Ovary (tissue), 7 donors: ENCODE measurements at regions not wholly inside any gene's neighbourhood (a gene's known extent, or its start where the extent isn't known, plus 50 kb on each side); places are given as distances from the start of the nearest gene placed in this dataset.

Source experiments
- DNase-seq, 5 donors: peaks; one replicate each; pipeline ENCODE4 v3.0.0-alpha.2; 2019 to 2020
- H3K27ac ChIP-seq, 2 donors: fragments of 200-600 bp; one replicate each; pipeline versions ENCODE4 v1.5.1 to v1.8.0; 2019 to 2022
- H3K27me3 ChIP-seq: fragments of 200-600 bp; one replicate; pipeline ENCODE4 v1.8.0; 2022
- H3K36me3 ChIP-seq: fragments of 200-600 bp; sonication (generic); one replicate; pipeline ENCODE4 v1.5.1; 2019
- H3K4me1 ChIP-seq: one replicate; pipeline ENCODE4 v1.8.1; 2013; ENCODE audit warnings: mild to moderate bottlenecking, moderate library complexity; ENCODE audit not compliant: insufficient read depth
- H3K4me3 ChIP-seq: fragments of 200-600 bp; sonication (generic); one replicate; pipeline ENCODE4 v1.5.1; 2017
- H3K9me3 ChIP-seq, 2 donors: fragments of 200-600 bp in 1 of 2; sonication (generic) in 1 of 2; one replicate each; pipeline versions ENCODE4 v1.5.1 to v1.8.1; 2013 to 2019; ENCODE audit warnings: mild to moderate bottlenecking in 1 of 2, moderate library complexity in 1 of 2
- EP300 ChIP-seq: sonication (generic); formaldehyde crosslinking; IDR thresholded peaks from one replicate; pipeline ENCODE4 v1.6.1; 2017; ENCODE audit warnings: antibody characterized with exemption
- POLR2A ChIP-seq: fragments of 450-650 bp; IDR thresholded peaks from one replicate; pipeline ENCODE4 v1.6.1; 2017; ENCODE audit warnings: antibody characterized with exemption, mild to moderate bottlenecking, moderate library complexity
- WGBS, 3 donors: extraction: QIAGEN DNeasy Blood & Tissue Kit in 1 of 3; methylation state at CpG; one replicate each; pipeline versions ENCODE4 v1.1.5 to v1.1.7; 2013 to 2017; 5-methylcytosine and 5-hydroxymethylcytosine counted together
- intact Hi-C, 4 donors: fragments of 100-400 bp; cut with DNase I; formaldehyde crosslinking; loops; one replicate each; pipeline versions ENCODE4 v1.11.0 to v1.15.1; 2022 to 2023
- TF ChIP-seq, protein P1 (sequence below), 3 donors: fragments of 450-650 bp in 2 of 3; fragments of 200-600 bp in 1 of 3; IDR thresholded peaks; one replicate each; pipeline versions ENCODE4 v1.5.1 to v1.8.0; 2016 to 2022; ENCODE audit warnings: antibody characterized with exemption in 3 of 3, mild to moderate bottlenecking in 1 of 3
- donor health status: DM: no; HTN: no; CAD: no; lungs with moderate emphysema.
- donor health status: DM: no; HTN: no; CAD: no.
- donor health status: Bipolar disorder and iron deficiency.
- donor health status: DM: no; HTN: no; CAD: no.
- donor health status: DM: yes; HTN: yes; CAD: no.

DNA sequence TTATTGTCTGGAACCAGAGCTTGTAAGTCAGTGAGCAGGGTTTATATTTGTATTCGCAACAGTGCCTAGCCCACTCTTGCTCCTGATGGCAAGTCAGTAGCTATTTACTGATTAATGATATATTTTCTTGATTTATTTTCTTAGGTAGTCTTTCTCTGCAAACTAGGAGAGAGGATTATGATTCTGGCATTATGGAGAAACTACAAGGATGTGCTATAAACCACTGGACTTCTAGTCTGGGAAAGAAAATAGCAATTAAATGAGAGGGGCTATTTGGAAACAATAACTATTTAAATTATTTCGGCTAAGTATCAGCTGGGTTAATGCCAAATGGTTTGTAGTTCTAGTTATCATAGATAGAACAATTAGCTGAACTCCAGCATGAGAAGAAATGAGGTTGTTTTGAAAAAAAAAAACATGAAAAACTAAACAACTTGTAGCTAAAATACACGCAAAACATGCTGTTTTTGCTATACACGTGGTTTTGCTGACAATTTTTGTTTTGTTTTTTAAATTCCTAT lies 304.9 kb upstream of the TCF21 start:
- TF ChIP-seq POLR2A = no peak
- TF ChIP-seq, protein P1, sequence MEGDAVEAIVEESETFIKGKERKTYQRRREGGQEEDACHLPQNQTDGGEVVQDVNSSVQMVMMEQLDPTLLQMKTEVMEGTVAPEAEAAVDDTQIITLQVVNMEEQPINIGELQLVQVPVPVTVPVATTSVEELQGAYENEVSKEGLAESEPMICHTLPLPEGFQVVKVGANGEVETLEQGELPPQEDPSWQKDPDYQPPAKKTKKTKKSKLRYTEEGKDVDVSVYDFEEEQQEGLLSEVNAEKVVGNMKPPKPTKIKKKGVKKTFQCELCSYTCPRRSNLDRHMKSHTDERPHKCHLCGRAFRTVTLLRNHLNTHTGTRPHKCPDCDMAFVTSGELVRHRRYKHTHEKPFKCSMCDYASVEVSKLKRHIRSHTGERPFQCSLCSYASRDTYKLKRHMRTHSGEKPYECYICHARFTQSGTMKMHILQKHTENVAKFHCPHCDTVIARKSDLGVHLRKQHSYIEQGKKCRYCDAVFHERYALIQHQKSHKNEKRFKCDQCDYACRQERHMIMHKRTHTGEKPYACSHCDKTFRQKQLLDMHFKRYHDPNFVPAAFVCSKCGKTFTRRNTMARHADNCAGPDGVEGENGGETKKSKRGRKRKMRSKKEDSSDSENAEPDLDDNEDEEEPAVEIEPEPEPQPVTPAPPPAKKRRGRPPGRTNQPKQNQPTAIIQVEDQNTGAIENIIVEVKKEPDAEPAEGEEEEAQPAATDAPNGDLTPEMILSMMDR (IDR thresholded peaks at IDR 0.05) = no peak
- TF ChIP-seq EP300 = no peak
- 28 to 48% (median 36%) methylated on average over 4 of the region's 4 CpGs for WGBS, 3 donors
- Histone ChIP-seq H3K4me3 (no peak overlapping the region), H3K36me3 (no peaks in the 10 kb centered on the region), H3K9me3 (no peaks in the 10 kb centered on the region), H3K27ac (no peak overlapping the region), H3K4me1 (no peaks in the 10 kb centered on the region), H3K27me3 (no peaks in the 10 kb centered on the region)
- intact Hi-C loops = loop anchor here in 1 of 4 donors (10.0 kb wide), 1 partner anchor 51 kb away; no protein-coding TSS in a partner anchor
- no peak for DNase-seq

DNA sequence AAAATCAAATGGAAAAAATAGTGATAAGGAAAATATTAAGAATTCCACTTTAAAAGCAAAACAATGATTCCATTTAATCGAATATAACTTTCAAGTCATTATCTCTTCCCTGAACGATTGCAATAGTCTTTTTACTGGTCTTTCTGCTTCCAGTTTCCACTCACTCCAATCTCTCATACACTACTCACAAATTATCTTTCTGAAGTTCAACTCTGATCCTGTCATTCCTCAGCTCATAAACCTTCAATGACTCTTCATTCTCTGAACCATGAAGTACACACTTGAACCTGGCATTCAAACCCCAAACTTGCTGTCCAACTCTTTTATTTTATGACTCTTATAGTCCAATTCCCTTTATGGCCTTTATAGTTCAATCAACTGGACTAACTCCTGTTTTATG lies 304.1 kb upstream of the TCF21 start:
- H3K36me3 ChIP-seq = no peaks in the 10 kb centered on the region
- H3K27me3 ChIP-seq = no peaks in the 10 kb centered on the region
- WGBS, 3 donors = 6 to 17% (median 7%) methylated on average over 2 of the region's 2 CpGs
- no peaks in the 10 kb centered on the region for H3K9me3 ChIP-seq
- TF ChIP-seq, protein P1 (IDR thresholded peaks at IDR 0.05) = no peak
- TF ChIP-seq EP300 = no peak
- TF ChIP-seq POLR2A = no peak
- intact Hi-C loops = loop anchor here in 1 of 4 donors (10.0 kb wide), 1 partner anchor 50 kb away; no protein-coding TSS in a partner anchor
- H3K4me1 ChIP-seq = no peaks in the 10 kb centered on the region
- no peak overlapping the region for H3K27ac ChIP-seq
- DNase-seq = no peak
- no peak overlapping the region for H3K4me3 ChIP-seq

- no peak for TF ChIP-seq POLR2A
- Histone ChIP-seq H3K9me3 (no peaks in the 10 kb centered on the region), H3K27me3 (no peaks in the 10 kb centered on the region), H3K4me1 (no peaks in the 10 kb centered on the region), H3K36me3 (no peaks in the 10 kb centered on the region), H3K4me3 (no peak overlapping the region), H3K27ac (no peak overlapping the region)
- DNase-seq = no peak
- intact Hi-C loops = loop anchor here in 1 of 4 donors (10.0 kb wide), 1 partner anchor 49 kb away; no protein-coding TSS in a partner anchor
- WGBS, 3 donors = 45 to 68% (median 54%) methylated on average over 2 of the region's 2 CpGs
These were observed 302.9 kb upstream of the TCF21 start for GRCh38 chr6:133585978-133586377.

- H3K4me3 ChIP-seq = no peak overlapping the region
- H3K4me1 ChIP-seq = no peaks in the 10 kb centered on the region
- 14 to 21% (median 20%) methylated on average over 2 of the region's 2 CpGs for WGBS, 3 donors
- H3K27me3 ChIP-seq = no peaks in the 10 kb centered on the region
- H3K27ac ChIP-seq = no peak overlapping the region
- TF ChIP-seq POLR2A = no peak
- TF ChIP-seq, protein P1 (IDR thresholded peaks at IDR 0.05) = no peak
- no peak for TF ChIP-seq EP300
- no peaks in the 10 kb centered on the region for H3K9me3 ChIP-seq
- no peak for DNase-seq
- no peaks in the 10 kb centered on the region for H3K36me3 ChIP-seq
- intact Hi-C loops = loop anchor here in 1 of 4 donors (10.0 kb wide), 1 partner anchor 47 kb away; no protein-coding TSS in a partner anchor
These were observed 301.3 kb upstream of the TCF21 start for GRCh38 chr6:133587546-133588160.

GRCh38 chr6:133590196-133590595 lies 298.7 kb upstream of the TCF21 start:
- no peak for DNase-seq
- 85 to 92% (median 91%) methylated on average over 5 of the region's 5 CpGs for WGBS, 3 donors
- Histone ChIP-seq H3K4me1 (no peaks in the 10 kb centered on the region), H3K9me3 (no peaks in the 10 kb centered on the region), H3K27me3 (no peaks in the 10 kb centered on the region), H3K36me3 (no peaks in the 10 kb centered on the region), H3K27ac (no peak overlapping the region), H3K4me3 (no peak overlapping the region)
- intact Hi-C loops = no loop called here
- TF ChIP-seq POLR2A (no peak), EP300 (no peak)
- TF ChIP-seq, protein P1 (IDR thresholded peaks at IDR 0.05) = no peak
